ENCODE measurements at regions not wholly inside any gene's neighbourhood (a gene's known extent, or its start where the extent isn't known, plus 50 kb on each side); places are given as distances from the start of the nearest gene placed in this dataset.

DNA sequence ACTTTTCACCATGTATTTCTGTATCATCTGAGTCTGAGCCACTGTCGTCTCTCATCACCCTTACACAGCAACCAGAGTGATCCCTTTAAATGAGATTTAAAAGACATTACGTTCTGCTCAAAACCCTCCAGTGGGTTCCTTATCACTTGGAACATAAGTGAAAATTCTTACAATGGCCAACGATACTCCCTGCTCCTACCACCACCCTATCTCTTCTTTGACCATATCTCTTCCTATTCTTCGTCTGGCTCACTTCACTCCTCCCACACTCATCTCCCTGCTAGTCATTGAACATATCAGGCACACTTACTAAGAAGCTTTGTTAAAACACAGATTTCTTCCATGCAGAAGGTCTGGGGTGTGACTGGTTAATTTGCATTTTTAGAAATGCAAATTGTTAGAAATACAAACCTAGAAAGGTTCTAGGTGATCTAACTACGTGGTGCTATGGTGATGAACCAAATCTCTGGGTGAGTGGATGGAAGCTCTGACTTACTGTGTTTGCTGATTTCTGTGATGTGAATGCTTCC, 166.6 kb upstream of the CD180 start:
- no peak overlapping the region for H2AFZ ChIP-seq
- H3K36me3 ChIP-seq (ENCODE audit: low read depth) = no peaks in the 10 kb centered on the region
- no peak for DNase-seq
- H3K9me3 ChIP-seq (ENCODE audit: insufficient read depth, low read depth) = no peaks in the 10 kb centered on the region
- intact Hi-C loops (cut with micrococcal nuclease; ENCODE audit: unreplicated experiment) = no loop called here
- no peak overlapping the region for H3K4me2 ChIP-seq
- H3K4me1 ChIP-seq (replicated peaks; ENCODE audit: insufficient read depth) = no peaks in the 10 kb centered on the region
- TF ChIP-seq EZH2 (IDR thresholded peaks at IDR 0.05; ENCODE audit: low read depth) = no peak
- TF ChIP-seq, protein P1, sequence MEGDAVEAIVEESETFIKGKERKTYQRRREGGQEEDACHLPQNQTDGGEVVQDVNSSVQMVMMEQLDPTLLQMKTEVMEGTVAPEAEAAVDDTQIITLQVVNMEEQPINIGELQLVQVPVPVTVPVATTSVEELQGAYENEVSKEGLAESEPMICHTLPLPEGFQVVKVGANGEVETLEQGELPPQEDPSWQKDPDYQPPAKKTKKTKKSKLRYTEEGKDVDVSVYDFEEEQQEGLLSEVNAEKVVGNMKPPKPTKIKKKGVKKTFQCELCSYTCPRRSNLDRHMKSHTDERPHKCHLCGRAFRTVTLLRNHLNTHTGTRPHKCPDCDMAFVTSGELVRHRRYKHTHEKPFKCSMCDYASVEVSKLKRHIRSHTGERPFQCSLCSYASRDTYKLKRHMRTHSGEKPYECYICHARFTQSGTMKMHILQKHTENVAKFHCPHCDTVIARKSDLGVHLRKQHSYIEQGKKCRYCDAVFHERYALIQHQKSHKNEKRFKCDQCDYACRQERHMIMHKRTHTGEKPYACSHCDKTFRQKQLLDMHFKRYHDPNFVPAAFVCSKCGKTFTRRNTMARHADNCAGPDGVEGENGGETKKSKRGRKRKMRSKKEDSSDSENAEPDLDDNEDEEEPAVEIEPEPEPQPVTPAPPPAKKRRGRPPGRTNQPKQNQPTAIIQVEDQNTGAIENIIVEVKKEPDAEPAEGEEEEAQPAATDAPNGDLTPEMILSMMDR (conservative IDR thresholded peaks at IDR 0.05) = no peak
- ChIA-PET POLR2A (ENCODE audit: unreplicated experiment) (no interaction called here), CTCF (no interaction called here)
- no peaks in the 10 kb centered on the region for H3K9me2 ChIP-seq (ENCODE audit: insufficient read depth)
- H3K79me2 ChIP-seq (ENCODE audit: low read depth) = no peaks in the 10 kb centered on the region
- H3F3A ChIP-seq (ENCODE audit: insufficient read depth, low read depth) = no peaks in the 10 kb centered on the region
- H4K20me1 ChIP-seq (ENCODE audit: insufficient read depth) = no peaks in the 10 kb centered on the region
- no peaks in the 10 kb centered on the region for H3K27me3 ChIP-seq (ENCODE audit: insufficient read depth, low read depth)
- no peak overlapping the region for H3K27ac ChIP-seq
- no peak overlapping the region for H3K4me3 ChIP-seq
- BruUV-seq (replicated peaks) = no TSS peak

DNA sequence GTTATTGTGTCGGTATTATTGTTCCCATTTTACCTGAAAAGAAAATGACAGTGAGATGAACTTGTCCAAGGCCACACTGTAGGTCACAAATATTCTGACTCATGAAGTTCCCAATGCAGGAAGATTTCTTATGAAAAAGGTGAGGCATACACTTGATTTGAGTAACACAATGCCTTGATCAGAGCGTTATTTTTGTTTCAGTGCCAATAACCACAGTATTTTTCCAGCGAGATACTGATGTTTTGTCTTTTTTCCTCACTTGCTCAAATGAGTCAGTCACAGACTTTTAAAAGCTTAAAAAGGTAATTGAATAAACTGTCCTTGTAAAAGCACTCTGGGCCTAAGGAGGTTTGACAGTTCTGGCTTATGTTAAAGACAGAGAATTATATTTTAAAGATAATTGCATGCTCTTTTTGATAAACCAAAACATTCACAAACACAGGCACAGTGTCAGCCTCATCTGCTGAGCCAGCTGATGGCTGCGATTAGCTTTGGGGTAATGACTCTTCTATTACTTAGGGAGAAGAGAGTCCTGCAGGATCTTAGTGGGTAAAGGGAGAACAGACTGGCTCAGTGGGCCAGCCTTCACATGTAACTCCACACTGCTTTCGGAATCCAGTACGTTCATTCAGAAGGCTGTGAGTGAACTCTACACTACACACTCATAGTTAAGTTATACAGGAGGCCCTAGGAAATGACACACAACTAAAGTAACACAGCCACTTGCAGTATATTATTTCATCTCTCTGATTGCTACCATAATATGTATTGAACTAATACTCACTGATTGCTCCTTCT, 165.5 kb upstream of the CD180 start:
- TF ChIP-seq EZH2 (IDR thresholded peaks at IDR 0.05; ENCODE audit: low read depth) = no peak
- TF ChIP-seq, protein P1 (conservative IDR thresholded peaks at IDR 0.05) = no peak
- Histone ChIP-seq H3F3A (ENCODE audit: insufficient read depth, low read depth) (no peaks in the 10 kb centered on the region), H2AFZ (no peak overlapping the region), H3K27ac (no peak overlapping the region), H3K9me2 (ENCODE audit: insufficient read depth) (no peaks in the 10 kb centered on the region), H3K27me3 (ENCODE audit: insufficient read depth, low read depth) (no peaks in the 10 kb centered on the region), H3K79me2 (ENCODE audit: low read depth) (no peaks in the 10 kb centered on the region), H3K4me3 (no peak overlapping the region), H3K36me3 (ENCODE audit: low read depth) (no peaks in the 10 kb centered on the region), H3K9me3 (ENCODE audit: insufficient read depth, low read depth) (no peaks in the 10 kb centered on the region), H3K4me1 (replicated peaks; ENCODE audit: insufficient read depth) (no peaks in the 10 kb centered on the region), H4K20me1 (ENCODE audit: insufficient read depth) (no peaks in the 10 kb centered on the region), H3K4me2 (no peak overlapping the region)
- CTCF ChIA-PET = no interaction called here
- DNase-seq = no peak
- POLR2A ChIA-PET (ENCODE audit: unreplicated experiment) = no interaction called here
- intact Hi-C loops (cut with micrococcal nuclease; ENCODE audit: unreplicated experiment) = no loop called here
- no TSS peak for BruUV-seq (replicated peaks)

DNA sequence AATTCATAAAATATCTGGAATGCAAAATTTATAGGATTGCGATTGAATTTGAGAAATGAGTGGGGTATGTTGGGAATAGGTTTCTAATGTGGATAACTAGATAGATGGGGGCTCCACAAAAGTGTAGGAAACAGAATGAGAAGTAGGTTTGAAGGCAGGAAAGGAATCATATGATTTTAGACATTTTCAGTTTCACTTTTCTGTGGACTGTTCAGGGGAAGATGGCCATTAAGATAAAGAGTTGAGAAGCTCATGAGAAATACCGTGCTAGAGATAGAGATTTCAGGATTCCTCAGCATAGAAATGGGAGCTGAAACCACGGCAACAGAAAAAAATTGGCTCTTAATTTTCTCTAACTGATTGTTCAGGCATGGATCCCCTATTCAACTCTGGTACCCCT, 163.4 kb upstream of the CD180 start:
- intact Hi-C loops (cut with micrococcal nuclease; ENCODE audit: unreplicated experiment) = no loop called here
- no peaks in the 10 kb centered on the region for H3K79me2 ChIP-seq (ENCODE audit: low read depth)
- no peaks in the 10 kb centered on the region for H3K9me2 ChIP-seq (ENCODE audit: insufficient read depth)
- no peaks in the 10 kb centered on the region for H3K9me3 ChIP-seq (ENCODE audit: insufficient read depth, low read depth)
- no peaks in the 10 kb centered on the region for H3K4me1 ChIP-seq (replicated peaks; ENCODE audit: insufficient read depth)
- ChIA-PET CTCF (no interaction called here), POLR2A (ENCODE audit: unreplicated experiment) (interaction anchor here (0.6 kb wide), 1 partner anchor 21 kb away, joined by 3 read pairs; no protein-coding TSS in a partner anchor)
- no peaks in the 10 kb centered on the region for H3K36me3 ChIP-seq (ENCODE audit: low read depth)
- TF ChIP-seq EZH2 (IDR thresholded peaks at IDR 0.05; ENCODE audit: low read depth) = no peak
- TF ChIP-seq, protein P1 (conservative IDR thresholded peaks at IDR 0.05) = no peak
- no peaks in the 10 kb centered on the region for H3K27me3 ChIP-seq (ENCODE audit: insufficient read depth, low read depth)
- BruUV-seq (replicated peaks) = no TSS peak
- no peak overlapping the region for H3K27ac ChIP-seq
- H3K4me2 ChIP-seq = no peak overlapping the region
- H2AFZ ChIP-seq = no peak overlapping the region
- H3K4me3 ChIP-seq = no peak overlapping the region
- DNase-seq = no peak
- no peaks in the 10 kb centered on the region for H4K20me1 ChIP-seq (ENCODE audit: insufficient read depth)
- H3F3A ChIP-seq (ENCODE audit: insufficient read depth, low read depth) = no peaks in the 10 kb centered on the region
